ENCODE measurements at regions not wholly inside any gene's neighbourhood (a gene's known extent, or its start where the extent isn't known, plus 50 kb on each side); places are given as distances from the start of the nearest gene placed in this dataset.

DNA sequence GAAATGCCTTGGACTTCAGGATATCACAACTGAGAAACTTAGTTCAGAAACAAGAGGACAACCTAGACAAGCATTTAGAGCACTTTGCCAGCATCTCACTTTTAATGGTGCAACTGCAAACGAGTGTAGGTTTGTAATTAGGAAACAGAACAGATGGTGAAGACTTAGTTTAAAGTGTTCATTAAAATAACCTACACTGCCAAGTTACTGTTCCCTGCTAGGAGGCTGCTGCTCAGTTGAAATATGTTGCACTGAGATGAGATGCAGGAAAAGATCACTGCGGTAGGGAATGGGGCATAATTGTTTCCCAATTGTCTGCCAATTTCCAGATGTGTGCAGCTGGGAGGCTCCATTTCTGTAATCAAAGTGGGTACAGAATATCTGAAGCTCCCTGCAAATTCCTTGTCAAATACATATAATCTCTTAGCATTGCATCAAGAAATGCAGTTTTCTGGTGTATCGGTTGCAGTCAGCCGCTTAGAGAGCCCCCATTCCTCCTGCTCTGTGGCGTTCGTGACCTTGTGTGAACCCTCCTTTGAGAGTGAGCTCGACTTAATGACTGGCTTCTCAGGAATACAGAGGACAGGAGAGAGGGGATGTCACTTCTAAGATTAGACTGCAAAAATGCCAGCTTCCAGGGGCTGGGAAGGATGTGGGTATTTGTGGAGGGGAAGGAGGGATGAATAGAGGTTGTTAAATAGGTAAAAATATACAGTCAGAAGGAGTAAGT is 448.9 kb downstream of the MED10 start:
- Histone ChIP-seq H3K56ac (ENCODE audit: low read length) (no peak overlapping the region), H2BK5ac (ENCODE audit: low read length) (no peak overlapping the region), H3K23ac (ENCODE audit: low read length) (no peak overlapping the region), H3K4me2 (ENCODE audit: low read length) (no peak overlapping the region), H3K79me1 (ENCODE audit: low read length) (no peaks in the 10 kb centered on the region), H3K36me3 (ENCODE audit: control insufficient read depth, insufficient read depth, low read length) (no peaks in the 10 kb centered on the region), H2BK120ac (ENCODE audit: low read depth, low read length) (no peak overlapping the region), H4K8ac (ENCODE audit: low read depth, low read length) (no peak overlapping the region), H3K79me2 (ENCODE audit: control insufficient read depth, insufficient read depth, low read length) (no peaks in the 10 kb centered on the region), H3K27me3 (ENCODE audit: insufficient read depth, low read length, poor library complexity) (no peaks in the 10 kb centered on the region), H3K27ac (ENCODE audit: low read depth, low read length) (no peak overlapping the region), H2BK15ac (replicated peaks; ENCODE audit: low read depth) (no peak overlapping the region), H3K9ac (ENCODE audit: low read length) (no peak overlapping the region), H3K18ac (ENCODE audit: low read length) (no peak overlapping the region), H4K5ac (ENCODE audit: low read length) (no peak overlapping the region), H3K4ac (ENCODE audit: low read depth, low read length) (no peak overlapping the region), H2AK5ac (ENCODE audit: low read length) (no peak overlapping the region), H3K4me3 (ENCODE audit: low read length) (no peak overlapping the region), H3K4me1 (ENCODE audit: control insufficient read depth, low read depth, low read length) (no peaks in the 10 kb centered on the region)
- no peak for DNase-seq
- no CpG with 5 or more reads among the region's 7 CpGs for WGBS (ENCODE audit: extremely low coverage, insufficient coverage, low lambda C conversion rate)

DNA sequence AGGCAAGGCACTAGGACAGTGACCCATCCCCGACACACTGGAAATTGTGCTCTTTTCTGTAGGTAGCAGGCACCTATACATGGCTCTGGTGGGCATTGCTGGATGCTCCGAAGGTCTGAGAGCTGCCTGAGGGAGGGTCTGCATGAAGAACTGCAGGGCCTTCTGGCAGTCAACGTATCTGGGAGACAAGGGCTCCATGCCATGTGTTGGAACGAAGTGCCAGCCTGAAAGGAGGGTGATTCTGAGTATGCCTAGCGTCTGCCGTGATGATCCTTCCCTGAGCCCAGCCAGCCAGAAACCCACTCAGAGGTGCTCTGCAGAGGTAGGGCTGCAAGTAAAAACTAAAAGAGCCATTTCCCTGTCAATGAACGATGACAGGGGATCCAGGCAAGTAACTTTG is 453.2 kb downstream of the MED10 start:
- Histone ChIP-seq H3K4me2 (ENCODE audit: low read length) (no peak overlapping the region), H3K18ac (ENCODE audit: low read length) (no peak overlapping the region), H4K8ac (ENCODE audit: low read depth, low read length) (no peak overlapping the region), H3K4me3 (ENCODE audit: low read length) (no peak overlapping the region), H3K9ac (ENCODE audit: low read length) (no peak overlapping the region), H3K27ac (ENCODE audit: low read depth, low read length) (no peak overlapping the region), H3K23ac (ENCODE audit: low read length) (no peak overlapping the region), H3K27me3 (ENCODE audit: insufficient read depth, low read length, poor library complexity) (no peaks in the 10 kb centered on the region), H2BK15ac (replicated peaks; ENCODE audit: low read depth) (no peak overlapping the region), H3K79me2 (ENCODE audit: control insufficient read depth, insufficient read depth, low read length) (no peaks in the 10 kb centered on the region), H3K56ac (ENCODE audit: low read length) (no peak overlapping the region), H3K4me1 (ENCODE audit: control insufficient read depth, low read depth, low read length) (no peaks in the 10 kb centered on the region), H2BK5ac (ENCODE audit: low read length) (no peak overlapping the region), H2AK5ac (ENCODE audit: low read length) (no peak overlapping the region), H4K5ac (ENCODE audit: low read length) (no peak overlapping the region), H3K4ac (ENCODE audit: low read depth, low read length) (no peak overlapping the region), H3K36me3 (ENCODE audit: control insufficient read depth, insufficient read depth, low read length) (no peaks in the 10 kb centered on the region), H3K79me1 (ENCODE audit: low read length) (no peaks in the 10 kb centered on the region), H2BK120ac (ENCODE audit: low read depth, low read length) (no peak overlapping the region)
- no peak for DNase-seq
- WGBS (ENCODE audit: extremely low coverage, insufficient coverage, low lambda C conversion rate), result no CpG with 5 or more reads among the region's 7 CpGs

DNA sequence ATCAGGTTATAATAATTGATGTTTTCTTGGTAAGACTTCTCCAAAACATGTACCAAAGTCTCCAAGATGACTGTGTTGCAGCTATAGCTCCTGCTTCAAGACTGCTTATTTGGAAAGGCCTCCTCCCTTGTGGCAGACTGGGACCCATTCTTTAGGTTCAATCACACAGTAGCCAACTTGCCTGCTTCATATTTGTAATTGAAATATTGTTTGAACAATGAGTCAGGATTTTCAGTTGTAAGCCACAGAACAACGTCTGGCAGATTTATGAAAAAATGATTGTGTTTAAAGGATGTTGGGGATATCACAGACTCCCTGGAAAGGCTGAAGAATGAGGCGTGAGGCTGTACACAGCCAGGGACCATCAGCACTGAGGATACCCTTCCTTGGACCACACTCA is 458.9 kb downstream of the MED10 start:
- H3K27me3 ChIP-seq (ENCODE audit: insufficient read depth, low read length, poor library complexity), result no peaks in the 10 kb centered on the region
- H3K4me2 ChIP-seq (ENCODE audit: low read length), result no peak overlapping the region
- H3K4me1 ChIP-seq (ENCODE audit: control insufficient read depth, low read depth, low read length), result no peaks in the 10 kb centered on the region
- no peak overlapping the region for H3K56ac ChIP-seq (ENCODE audit: low read length)
- no peak overlapping the region for H3K9ac ChIP-seq (ENCODE audit: low read length)
- no peak overlapping the region for H2BK120ac ChIP-seq (ENCODE audit: low read depth, low read length)
- H3K18ac ChIP-seq (ENCODE audit: low read length), result no peak overlapping the region
- H2BK5ac ChIP-seq (ENCODE audit: low read length), result no peak overlapping the region
- no peaks in the 10 kb centered on the region for H3K36me3 ChIP-seq (ENCODE audit: control insufficient read depth, insufficient read depth, low read length)
- no peak overlapping the region for H3K4ac ChIP-seq (ENCODE audit: low read depth, low read length)
- no peak overlapping the region for H2AK5ac ChIP-seq (ENCODE audit: low read length)
- no peaks in the 10 kb centered on the region for H3K79me1 ChIP-seq (ENCODE audit: low read length)
- no peaks in the 10 kb centered on the region for H3K79me2 ChIP-seq (ENCODE audit: control insufficient read depth, insufficient read depth, low read length)
- H3K27ac ChIP-seq (ENCODE audit: low read depth, low read length), result no peak overlapping the region
- H2BK15ac ChIP-seq (replicated peaks; ENCODE audit: low read depth), result no peak overlapping the region
- H4K8ac ChIP-seq (ENCODE audit: low read depth, low read length), result no peak overlapping the region
- H3K23ac ChIP-seq (ENCODE audit: low read length), result no peak overlapping the region
- no peak overlapping the region for H4K5ac ChIP-seq (ENCODE audit: low read length)
- no peak for DNase-seq
- no CpG with 5 or more reads among the region's 2 CpGs for WGBS (ENCODE audit: extremely low coverage, insufficient coverage, low lambda C conversion rate)
- no peak overlapping the region for H3K4me3 ChIP-seq (ENCODE audit: low read length)

DNA sequence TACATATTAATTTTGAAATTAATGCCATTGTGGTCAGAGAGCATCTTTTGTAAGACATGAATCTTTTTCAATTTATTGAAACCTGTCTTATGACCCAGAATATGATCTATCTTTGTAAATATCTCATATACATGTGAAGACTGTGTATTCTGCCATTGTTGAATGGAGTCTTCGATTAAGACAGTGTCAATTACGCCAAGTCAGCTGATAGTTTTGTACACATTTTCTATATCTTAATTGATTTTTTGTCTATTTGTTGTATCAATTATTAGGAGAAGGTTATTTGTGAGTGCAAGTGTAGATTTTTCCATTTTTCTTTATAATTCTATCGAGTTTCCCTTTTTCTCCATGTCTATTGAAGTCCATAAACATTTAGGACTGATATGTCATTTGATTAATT is 471.6 kb downstream of the MED10 start:
- WGBS (ENCODE audit: extremely low coverage, insufficient coverage, low lambda C conversion rate), result no CpG with 5 or more reads among the region's 3 CpGs
- no peak overlapping the region for H2BK15ac ChIP-seq (replicated peaks; ENCODE audit: low read depth)

DNA sequence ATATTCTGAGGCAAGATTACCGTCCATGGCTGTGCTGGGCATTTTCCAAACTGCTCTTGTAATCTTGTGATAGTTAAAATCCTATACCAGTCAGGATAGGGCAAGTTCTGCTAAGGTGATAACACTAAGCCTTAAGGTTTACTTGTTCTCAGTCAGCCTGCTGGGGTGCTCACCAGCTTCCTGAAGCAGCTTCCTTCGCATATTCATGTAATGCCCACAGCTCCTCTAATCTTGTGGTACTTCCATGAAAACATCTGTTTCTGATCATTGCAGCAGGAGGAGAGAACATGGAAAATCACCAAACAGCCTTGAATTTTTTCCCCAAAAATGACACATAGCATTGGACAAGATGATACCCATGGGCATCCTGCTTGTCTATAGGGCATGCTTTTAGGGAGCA is 473.2 kb downstream of the MED10 start:
- H3K79me1 ChIP-seq (ENCODE audit: low read length), result no peaks in the 10 kb centered on the region
- no peak overlapping the region for H3K4me3 ChIP-seq (ENCODE audit: low read length)
- H2BK15ac ChIP-seq (replicated peaks; ENCODE audit: low read depth), result no peak overlapping the region
- no peak overlapping the region for H4K8ac ChIP-seq (ENCODE audit: low read depth, low read length)
- H3K4me2 ChIP-seq (ENCODE audit: low read length), result no peak overlapping the region
- no peak overlapping the region for H3K23ac ChIP-seq (ENCODE audit: low read length)
- H3K79me2 ChIP-seq (ENCODE audit: control insufficient read depth, insufficient read depth, low read length), result no peaks in the 10 kb centered on the region
- no peak overlapping the region for H2BK5ac ChIP-seq (ENCODE audit: low read length)
- WGBS (ENCODE audit: extremely low coverage, insufficient coverage, low lambda C conversion rate), result no CpG with 5 or more reads among the region's 2 CpGs
- H2AK5ac ChIP-seq (ENCODE audit: low read length), result no peak overlapping the region
- H3K56ac ChIP-seq (ENCODE audit: low read length), result no peak overlapping the region
- no peaks in the 10 kb centered on the region for H3K4me1 ChIP-seq (ENCODE audit: control insufficient read depth, low read depth, low read length)
- H3K9ac ChIP-seq (ENCODE audit: low read length), result no peak overlapping the region
- no peak overlapping the region for H2BK120ac ChIP-seq (ENCODE audit: low read depth, low read length)
- no peaks in the 10 kb centered on the region for H3K27me3 ChIP-seq (ENCODE audit: insufficient read depth, low read length, poor library complexity)
- H3K36me3 ChIP-seq (ENCODE audit: control insufficient read depth, insufficient read depth, low read length), result no peaks in the 10 kb centered on the region
- H3K4ac ChIP-seq (ENCODE audit: low read depth, low read length), result no peak overlapping the region
- DNase-seq, result no peak
- no peak overlapping the region for H4K5ac ChIP-seq (ENCODE audit: low read length)
- H3K18ac ChIP-seq (ENCODE audit: low read length), result no peak overlapping the region
- H3K27ac ChIP-seq (ENCODE audit: low read depth, low read length), result no peak overlapping the region

More for the DNA sequence above, 471.6 kb downstream of the MED10 start:
- H2BK120ac ChIP-seq (ENCODE audit: low read depth, low read length), result no peak overlapping the region
- no peak overlapping the region for H3K9ac ChIP-seq (ENCODE audit: low read length)
- no peak overlapping the region for H2AK5ac ChIP-seq (ENCODE audit: low read length)
- H3K4ac ChIP-seq (ENCODE audit: low read depth, low read length), result no peak overlapping the region
- H3K18ac ChIP-seq (ENCODE audit: low read length), result no peak overlapping the region
- no peak overlapping the region for H3K27ac ChIP-seq (ENCODE audit: low read depth, low read length)
- H3K79me1 ChIP-seq (ENCODE audit: low read length), result no peaks in the 10 kb centered on the region
- no peak overlapping the region for H3K56ac ChIP-seq (ENCODE audit: low read length)
- no peaks in the 10 kb centered on the region for H3K27me3 ChIP-seq (ENCODE audit: insufficient read depth, low read length, poor library complexity)
- H3K36me3 ChIP-seq (ENCODE audit: control insufficient read depth, insufficient read depth, low read length), result no peaks in the 10 kb centered on the region
- H3K23ac ChIP-seq (ENCODE audit: low read length), result no peak overlapping the region
- no peak overlapping the region for H4K5ac ChIP-seq (ENCODE audit: low read length)
- H3K4me1 ChIP-seq (ENCODE audit: control insufficient read depth, low read depth, low read length), result no peaks in the 10 kb centered on the region
- no peak overlapping the region for H4K8ac ChIP-seq (ENCODE audit: low read depth, low read length)
- H2BK5ac ChIP-seq (ENCODE audit: low read length), result no peak overlapping the region
- H3K4me3 ChIP-seq (ENCODE audit: low read length), result no peak overlapping the region
- H3K4me2 ChIP-seq (ENCODE audit: low read length), result no peak overlapping the region
- DNase-seq, result no peak
- no peaks in the 10 kb centered on the region for H3K79me2 ChIP-seq (ENCODE audit: control insufficient read depth, insufficient read depth, low read length)

DNA sequence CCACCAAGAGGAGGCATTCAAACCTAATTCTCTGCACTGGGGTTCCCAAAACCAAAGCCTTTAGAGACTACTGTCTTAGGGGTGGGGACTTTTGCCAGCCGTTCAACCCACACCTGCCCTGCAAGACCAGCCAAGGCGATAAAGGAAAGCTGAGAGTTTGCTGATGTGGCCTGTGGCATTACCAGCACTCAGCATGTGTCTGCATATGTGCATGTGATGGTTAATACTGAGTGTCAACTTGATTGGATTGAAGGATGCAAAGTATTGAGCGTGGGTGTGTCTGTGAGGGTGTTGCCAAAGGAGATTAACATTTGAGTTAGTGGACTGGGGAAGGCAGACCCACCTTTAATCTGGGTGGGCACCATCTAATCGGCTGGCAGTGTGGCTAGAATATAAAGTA is 474.2 kb downstream of the MED10 start:
- no peak overlapping the region for H3K4me3 ChIP-seq (ENCODE audit: low read length)
- H3K18ac ChIP-seq (ENCODE audit: low read length), result no peak overlapping the region
- no peak overlapping the region for H3K27ac ChIP-seq (ENCODE audit: low read depth, low read length)
- no peak overlapping the region for H2BK15ac ChIP-seq (replicated peaks; ENCODE audit: low read depth)
- no peak overlapping the region for H2AK5ac ChIP-seq (ENCODE audit: low read length)
- no peak overlapping the region for H3K9ac ChIP-seq (ENCODE audit: low read length)
- H3K79me2 ChIP-seq (ENCODE audit: control insufficient read depth, insufficient read depth, low read length), result no peaks in the 10 kb centered on the region
- DNase-seq, result no peak
- no peak overlapping the region for H2BK120ac ChIP-seq (ENCODE audit: low read depth, low read length)
- no peak overlapping the region for H4K5ac ChIP-seq (ENCODE audit: low read length)
- H3K4me1 ChIP-seq (ENCODE audit: control insufficient read depth, low read depth, low read length), result no peaks in the 10 kb centered on the region
- no peaks in the 10 kb centered on the region for H3K79me1 ChIP-seq (ENCODE audit: low read length)
- no peak overlapping the region for H2BK5ac ChIP-seq (ENCODE audit: low read length)
- no peaks in the 10 kb centered on the region for H3K27me3 ChIP-seq (ENCODE audit: insufficient read depth, low read length, poor library complexity)
- no peak overlapping the region for H4K8ac ChIP-seq (ENCODE audit: low read depth, low read length)
- H3K4ac ChIP-seq (ENCODE audit: low read depth, low read length), result no peak overlapping the region
- H3K36me3 ChIP-seq (ENCODE audit: control insufficient read depth, insufficient read depth, low read length), result no peaks in the 10 kb centered on the region
- no peak overlapping the region for H3K23ac ChIP-seq (ENCODE audit: low read length)
- no peak overlapping the region for H3K56ac ChIP-seq (ENCODE audit: low read length)
- no peak overlapping the region for H3K4me2 ChIP-seq (ENCODE audit: low read length)
- WGBS (ENCODE audit: extremely low coverage, insufficient coverage, low lambda C conversion rate), result no CpG with 5 or more reads among the region's 4 CpGs

All from mesendoderm (in vitro differentiated cells).